SK-N-SH treated with all-trans-retinoic acid at 6 μM for 48 hours (cell line): ENCODE measurements at regions not wholly inside any gene's neighbourhood (a gene's known extent, or its start where the extent isn't known, plus 50 kb on each side); places are given as distances from the start of the nearest gene placed in this dataset.

Experiments used
- ATAC-seq: fragments of 200-7000 bp; cut with Tn5 transposase; 3 replicates; pipeline ENCODE4 v1.9.1; 2020; ENCODE audit warnings: mild to moderate bottlenecking, moderate library complexity
- ARNTL ChIP-seq: fragments of 450-650 bp; formaldehyde crosslinking; IDR thresholded peaks from 2 replicates; pipeline ENCODE4 v1.5.0; 2020; ENCODE audit warnings: low read depth, mild to moderate bottlenecking, moderate library complexity, borderline replicate concordance
- BACH2 ChIP-seq: fragments of 250-450 bp; sonication (Bioruptor Pico); IDR thresholded peaks from 2 replicates; pipeline ENCODE4 v1.9.0; 2021; ENCODE audit warnings: mild to moderate bottlenecking, borderline replicate concordance
- CSDC2 ChIP-seq: fragments of 250-450 bp; sonication (Bioruptor Pico); IDR thresholded peaks from 2 replicates; pipeline ENCODE4 v1.5.0; 2020; ENCODE audit warnings: mild to moderate bottlenecking, moderate library complexity
- ESRRG ChIP-seq: fragments of 250-450 bp; sonication (Bioruptor Pico); IDR thresholded peaks from 2 replicates; pipeline ENCODE4 v1.6.1; 2021; ENCODE audit warnings: mild to moderate bottlenecking
- ISL1 ChIP-seq: fragments of 250-450 bp; sonication (Bioruptor Pico); IDR thresholded peaks from 2 replicates; pipeline ENCODE4 v2.1.2; 2022; ENCODE audit warnings: mild to moderate bottlenecking, moderate library complexity
- OSR1 ChIP-seq: fragments of 250-450 bp; sonication (Bioruptor Pico); IDR thresholded peaks from 2 replicates; pipeline ENCODE4 v1.8.0; 2022; ENCODE audit warnings: moderate library complexity, mild to moderate bottlenecking, inconsistent platforms
- PPARA ChIP-seq: fragments of 250-450 bp; sonication (Bioruptor Pico); IDR thresholded peaks from 2 replicates; pipeline ENCODE4 v1.5.0; 2020; ENCODE audit warnings: mild to moderate bottlenecking, borderline replicate concordance
- SNAI2 ChIP-seq: fragments of 250-450 bp; sonication (Bioruptor Pico); IDR thresholded peaks from 2 replicates; pipeline ENCODE4 v1.5.0; 2020; ENCODE audit warnings: mild to moderate bottlenecking, moderate library complexity
- TOX ChIP-seq: fragments of 250-450 bp; sonication (Bioruptor Pico); IDR thresholded peaks from 2 replicates; pipeline ENCODE4 v1.8.0; 2021; ENCODE audit warnings: mild to moderate bottlenecking, moderate library complexity, borderline replicate concordance
- ZC3H10 ChIP-seq: fragments of 250-450 bp; sonication (Bioruptor Pico); IDR thresholded peaks from 2 replicates; pipeline ENCODE4 v1.5.1; 2021; ENCODE audit warnings: mild to moderate bottlenecking, moderate library complexity
- ZFP30 ChIP-seq: fragments of 450-650 bp; formaldehyde crosslinking; IDR thresholded peaks from 2 replicates; pipeline ENCODE4 v1.5.0; 2022; ENCODE audit warnings: mild to moderate bottlenecking, moderate library complexity
- ZNF70 ChIP-seq: fragments of 450-650 bp; formaldehyde crosslinking; IDR thresholded peaks from 2 replicates; pipeline ENCODE4 v1.5.0; 2020; ENCODE audit warnings: mild to moderate bottlenecking, moderate library complexity
- ZNF8 ChIP-seq: fragments of 450-650 bp; formaldehyde crosslinking; IDR thresholded peaks from 2 replicates; pipeline ENCODE4 v1.5.0; 2020; ENCODE audit warnings: mild to moderate bottlenecking, moderate library complexity
- TF ChIP-seq, protein P1 (sequence below): fragments of 250-450 bp; sonication (Bioruptor Pico); IDR thresholded peaks from 2 replicates; pipeline ENCODE4 v1.8.0; 2020; ENCODE audit warnings: mild to moderate bottlenecking, moderate library complexity, borderline replicate concordance
- TF ChIP-seq, protein P2 (sequence below): fragments of 250-450 bp; sonication (Bioruptor Pico); IDR thresholded peaks from 2 replicates; pipeline ENCODE4 v1.5.1; 2020; ENCODE audit warnings: low read depth, mild to moderate bottlenecking, moderate library complexity
- TF ChIP-seq, protein P3 (sequence below): fragments of 250-450 bp; sonication (Bioruptor Pico); IDR thresholded peaks from 2 replicates; pipeline ENCODE4 v1.5.0; 2020; ENCODE audit warnings: mild to moderate bottlenecking, moderate library complexity
- TF ChIP-seq, protein P4 (sequence below): fragments of 250-450 bp; sonication (Bioruptor Pico); IDR thresholded peaks from 2 replicates; pipeline ENCODE4 v1.5.1; 2021; ENCODE audit warnings: mild to moderate bottlenecking, moderate library complexity
- TF ChIP-seq, protein P5 (sequence below): fragments of 250-450 bp; sonication (Bioruptor Pico); IDR thresholded peaks from 2 replicates; pipeline ENCODE4 v1.8.0; 2021; ENCODE audit warnings: low read depth, mild to moderate bottlenecking, moderate library complexity, borderline replicate concordance

DNA sequence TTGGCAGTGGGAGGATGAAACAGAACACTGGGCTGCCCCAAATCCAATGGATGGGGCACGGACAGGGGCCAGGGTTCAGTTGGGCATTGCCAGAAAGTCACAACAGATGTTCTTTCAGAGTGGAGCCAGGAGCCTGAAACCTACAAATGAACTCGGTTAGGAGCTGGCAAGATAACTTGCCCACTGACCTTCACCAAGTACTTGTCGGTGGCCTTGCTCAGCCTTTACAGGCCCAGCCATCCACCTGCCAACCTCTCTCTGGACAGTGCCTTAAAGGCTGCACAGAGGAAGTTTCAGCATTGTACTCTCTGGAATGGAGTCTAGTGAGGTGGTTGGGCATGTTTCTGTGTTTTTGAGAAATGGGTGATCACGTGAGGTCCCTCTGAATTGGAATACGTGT is 87.1 kb upstream of the USP9X start:
- ATAC-seq: no peak
- no peak for TF ChIP-seq CSDC2
- TF ChIP-seq, protein P1, sequence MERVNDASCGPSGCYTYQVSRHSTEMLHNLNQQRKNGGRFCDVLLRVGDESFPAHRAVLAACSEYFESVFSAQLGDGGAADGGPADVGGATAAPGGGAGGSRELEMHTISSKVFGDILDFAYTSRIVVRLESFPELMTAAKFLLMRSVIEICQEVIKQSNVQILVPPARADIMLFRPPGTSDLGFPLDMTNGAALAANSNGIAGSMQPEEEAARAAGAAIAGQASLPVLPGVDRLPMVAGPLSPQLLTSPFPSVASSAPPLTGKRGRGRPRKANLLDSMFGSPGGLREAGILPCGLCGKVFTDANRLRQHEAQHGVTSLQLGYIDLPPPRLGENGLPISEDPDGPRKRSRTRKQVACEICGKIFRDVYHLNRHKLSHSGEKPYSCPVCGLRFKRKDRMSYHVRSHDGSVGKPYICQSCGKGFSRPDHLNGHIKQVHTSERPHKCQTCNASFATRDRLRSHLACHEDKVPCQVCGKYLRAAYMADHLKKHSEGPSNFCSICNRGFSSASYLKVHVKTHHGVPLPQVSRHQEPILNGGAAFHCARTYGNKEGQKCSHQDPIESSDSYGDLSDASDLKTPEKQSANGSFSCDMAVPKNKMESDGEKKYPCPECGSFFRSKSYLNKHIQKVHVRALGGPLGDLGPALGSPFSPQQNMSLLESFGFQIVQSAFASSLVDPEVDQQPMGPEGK (CRISPR knock-in tag): no peak
- TF ChIP-seq, protein P2, sequence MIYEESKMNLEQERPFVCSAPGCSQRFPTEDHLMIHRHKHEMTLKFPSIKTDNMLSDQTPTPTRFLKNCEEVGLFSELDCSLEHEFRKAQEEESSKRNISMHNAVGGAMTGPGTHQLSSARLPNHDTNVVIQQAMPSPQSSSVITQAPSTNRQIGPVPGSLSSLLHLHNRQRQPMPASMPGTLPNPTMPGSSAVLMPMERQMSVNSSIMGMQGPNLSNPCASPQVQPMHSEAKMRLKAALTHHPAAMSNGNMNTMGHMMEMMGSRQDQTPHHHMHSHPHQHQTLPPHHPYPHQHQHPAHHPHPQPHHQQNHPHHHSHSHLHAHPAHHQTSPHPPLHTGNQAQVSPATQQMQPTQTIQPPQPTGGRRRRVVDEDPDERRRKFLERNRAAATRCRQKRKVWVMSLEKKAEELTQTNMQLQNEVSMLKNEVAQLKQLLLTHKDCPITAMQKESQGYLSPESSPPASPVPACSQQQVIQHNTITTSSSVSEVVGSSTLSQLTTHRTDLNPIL: no peak
- no peak for TF ChIP-seq SNAI2 (CRISPR knock-in tag)

DNA sequence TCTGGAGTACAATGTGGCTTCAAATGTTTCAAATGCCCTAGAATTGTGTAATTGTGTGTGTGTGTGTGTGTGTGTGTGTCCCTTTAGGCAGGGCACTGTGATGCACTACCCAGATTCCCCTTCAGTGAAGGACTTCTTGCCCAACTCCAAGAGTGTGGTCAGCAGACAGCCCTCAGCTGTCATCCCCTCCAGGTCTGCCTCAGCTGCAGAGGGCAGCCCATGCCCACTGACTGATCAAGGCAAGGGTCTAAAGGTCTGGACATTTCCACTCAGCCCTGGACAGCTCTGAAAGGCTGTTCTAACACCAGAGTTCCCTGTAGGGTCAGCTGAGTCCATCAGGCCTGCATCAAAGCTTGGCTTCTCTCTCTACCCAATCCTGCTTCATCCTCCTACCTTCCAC is 83.9 kb upstream of the USP9X start:
- no peak for TF ChIP-seq TOX (CRISPR knock-in tag)
- TF ChIP-seq ZNF70 (CRISPR knock-in tag): no peak
- TF ChIP-seq ZNF8 (CRISPR knock-in tag): no peak
- TF ChIP-seq, protein P1 (CRISPR knock-in tag): no peak
- TF ChIP-seq OSR1 (CRISPR knock-in tag): no peak
- TF ChIP-seq SNAI2 (CRISPR knock-in tag): no peak
- TF ChIP-seq, protein P2: no peak
- no peak for TF ChIP-seq ZC3H10 (CRISPR knock-in tag)
- TF ChIP-seq ISL1 (CRISPR knock-in tag): no peak
- TF ChIP-seq ARNTL (CRISPR knock-in tag): no peak
- ATAC-seq: no peak

DNA sequence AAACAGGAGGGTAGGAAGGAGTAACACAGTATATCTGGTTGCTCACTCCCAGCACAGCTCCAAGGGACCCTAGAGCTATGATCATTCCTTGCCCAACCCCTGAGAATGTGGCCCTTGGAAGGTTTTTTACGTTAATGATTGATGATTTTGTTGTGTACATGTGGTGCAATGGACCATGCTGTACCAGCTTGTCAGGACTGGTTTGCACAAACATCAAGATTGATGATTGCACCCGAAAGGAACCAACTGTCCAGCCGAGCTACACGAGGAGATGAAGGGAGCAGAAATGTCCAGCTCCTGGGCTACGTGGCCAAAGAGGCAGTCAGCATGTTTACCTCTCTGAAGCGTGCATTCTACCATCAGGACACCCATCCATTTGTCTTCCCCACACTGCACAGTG is 83.2 kb upstream of the USP9X start:
- no peak for ATAC-seq
- TF ChIP-seq, protein P3, sequence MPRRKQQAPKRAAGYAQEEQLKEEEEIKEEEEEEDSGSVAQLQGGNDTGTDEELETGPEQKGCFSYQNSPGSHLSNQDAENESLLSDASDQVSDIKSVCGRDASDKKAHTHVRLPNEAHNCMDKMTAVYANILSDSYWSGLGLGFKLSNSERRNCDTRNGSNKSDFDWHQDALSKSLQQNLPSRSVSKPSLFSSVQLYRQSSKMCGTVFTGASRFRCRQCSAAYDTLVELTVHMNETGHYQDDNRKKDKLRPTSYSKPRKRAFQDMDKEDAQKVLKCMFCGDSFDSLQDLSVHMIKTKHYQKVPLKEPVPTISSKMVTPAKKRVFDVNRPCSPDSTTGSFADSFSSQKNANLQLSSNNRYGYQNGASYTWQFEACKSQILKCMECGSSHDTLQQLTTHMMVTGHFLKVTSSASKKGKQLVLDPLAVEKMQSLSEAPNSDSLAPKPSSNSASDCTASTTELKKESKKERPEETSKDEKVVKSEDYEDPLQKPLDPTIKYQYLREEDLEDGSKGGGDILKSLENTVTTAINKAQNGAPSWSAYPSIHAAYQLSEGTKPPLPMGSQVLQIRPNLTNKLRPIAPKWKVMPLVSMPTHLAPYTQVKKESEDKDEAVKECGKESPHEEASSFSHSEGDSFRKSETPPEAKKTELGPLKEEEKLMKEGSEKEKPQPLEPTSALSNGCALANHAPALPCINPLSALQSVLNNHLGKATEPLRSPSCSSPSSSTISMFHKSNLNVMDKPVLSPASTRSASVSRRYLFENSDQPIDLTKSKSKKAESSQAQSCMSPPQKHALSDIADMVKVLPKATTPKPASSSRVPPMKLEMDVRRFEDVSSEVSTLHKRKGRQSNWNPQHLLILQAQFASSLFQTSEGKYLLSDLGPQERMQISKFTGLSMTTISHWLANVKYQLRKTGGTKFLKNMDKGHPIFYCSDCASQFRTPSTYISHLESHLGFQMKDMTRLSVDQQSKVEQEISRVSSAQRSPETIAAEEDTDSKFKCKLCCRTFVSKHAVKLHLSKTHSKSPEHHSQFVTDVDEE (CRISPR knock-in tag): no peak
- TF ChIP-seq, protein P4, sequence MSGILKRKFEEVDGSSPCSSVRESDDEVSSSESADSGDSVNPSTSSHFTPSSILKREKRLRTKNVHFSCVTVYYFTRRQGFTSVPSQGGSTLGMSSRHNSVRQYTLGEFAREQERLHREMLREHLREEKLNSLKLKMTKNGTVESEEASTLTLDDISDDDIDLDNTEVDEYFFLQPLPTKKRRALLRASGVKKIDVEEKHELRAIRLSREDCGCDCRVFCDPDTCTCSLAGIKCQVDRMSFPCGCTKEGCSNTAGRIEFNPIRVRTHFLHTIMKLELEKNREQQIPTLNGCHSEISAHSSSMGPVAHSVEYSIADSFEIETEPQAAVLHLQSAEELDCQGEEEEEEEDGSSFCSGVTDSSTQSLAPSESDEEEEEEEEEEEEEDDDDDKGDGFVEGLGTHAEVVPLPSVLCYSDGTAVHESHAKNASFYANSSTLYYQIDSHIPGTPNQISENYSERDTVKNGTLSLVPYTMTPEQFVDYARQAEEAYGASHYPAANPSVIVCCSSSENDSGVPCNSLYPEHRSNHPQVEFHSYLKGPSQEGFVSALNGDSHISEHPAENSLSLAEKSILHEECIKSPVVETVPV (CRISPR knock-in tag): no peak
- TF ChIP-seq, protein P5, sequence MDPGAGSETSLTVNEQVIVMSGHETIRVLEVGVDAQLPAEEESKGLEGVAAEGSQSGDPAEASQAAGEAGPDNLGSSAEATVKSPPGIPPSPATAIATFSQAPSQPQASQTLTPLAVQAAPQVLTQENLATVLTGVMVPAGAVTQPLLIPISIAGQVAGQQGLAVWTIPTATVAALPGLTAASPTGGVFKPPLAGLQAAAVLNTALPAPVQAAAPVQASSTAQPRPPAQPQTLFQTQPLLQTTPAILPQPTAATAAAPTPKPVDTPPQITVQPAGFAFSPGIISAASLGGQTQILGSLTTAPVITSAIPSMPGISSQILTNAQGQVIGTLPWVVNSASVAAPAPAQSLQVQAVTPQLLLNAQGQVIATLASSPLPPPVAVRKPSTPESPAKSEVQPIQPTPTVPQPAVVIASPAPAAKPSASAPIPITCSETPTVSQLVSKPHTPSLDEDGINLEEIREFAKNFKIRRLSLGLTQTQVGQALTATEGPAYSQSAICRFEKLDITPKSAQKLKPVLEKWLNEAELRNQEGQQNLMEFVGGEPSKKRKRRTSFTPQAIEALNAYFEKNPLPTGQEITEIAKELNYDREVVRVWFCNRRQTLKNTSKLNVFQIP (CRISPR knock-in tag): no peak
- TF ChIP-seq BACH2 (CRISPR knock-in tag): no peak
- no peak for TF ChIP-seq ESRRG (CRISPR knock-in tag)
- no peak for TF ChIP-seq PPARA (CRISPR knock-in tag)
- no peak for TF ChIP-seq CSDC2
- TF ChIP-seq ZC3H10 (CRISPR knock-in tag): no peak
- no peak for TF ChIP-seq ZNF70 (CRISPR knock-in tag)
- TF ChIP-seq ZFP30 (CRISPR knock-in tag): no peak
- no peak for TF ChIP-seq ZNF8 (CRISPR knock-in tag)
